ENCODE measurements at regions not wholly inside any gene's neighbourhood (a gene's known extent, or its start where the extent isn't known, plus 50 kb on each side); places are given as distances from the start of the nearest gene placed in this dataset.

- CTCF ChIA-PET (ENCODE audit: partially characterized antibody) = no interaction called here
- H3K9me3 ChIP-seq (ENCODE audit: control insufficient read depth in 1 of 2, low read length in 2 of 2) = no peaks in the 10 kb centered on the region
- Mint-ChIP-seq H3K27me3 (peaks cover 0 to 3% of the 10 kb centered on the region in 2 donors), H3K36me3 (no peaks in the 10 kb centered on the region), H3K9me3 (no peaks in the 10 kb centered on the region), H3K4me3 (no peak overlapping the region), H3K27ac (no peak overlapping the region), H3K4me1 (no peaks in the 10 kb centered on the region)
- no peak overlapping the region for H3K4me3 ChIP-seq (ENCODE audit: low read length in 2 of 2)
- DNase-seq = no peak
- H3K36me3 ChIP-seq (ENCODE audit: insufficient read depth, low read length) = no peaks in the 10 kb centered on the region
- POLR2A ChIA-PET (ENCODE audit: partially characterized antibody) = no interaction called here
- intact Hi-C loops (cut with micrococcal nuclease) = no loop called here
- H3K4me1 ChIP-seq (ENCODE audit: insufficient read depth, low read length) = no peaks in the 10 kb centered on the region
- H3K27me3 ChIP-seq (ENCODE audit: insufficient read depth, low read length) = no peaks in the 10 kb centered on the region
- no peak overlapping the region for H3K27ac ChIP-seq (ENCODE audit: low read depth, low read length)
Observed at GRCh38 chr3:14283813-14284438, 105.3 kb downstream of the LSM3 start.

- ChIA-PET CTCF (ENCODE audit: partially characterized antibody) (no interaction called here), POLR2A (ENCODE audit: partially characterized antibody) (no interaction called here)
- Mint-ChIP-seq H3K9me3 (no peaks in the 10 kb centered on the region), H3K27me3 (peaks cover under 1 to 3% of the 10 kb centered on the region in 2 donors), H3K4me3 (no peak overlapping the region), H3K27ac (no peak overlapping the region), H3K4me1 (no peaks in the 10 kb centered on the region), H3K36me3 (no peaks in the 10 kb centered on the region)
- Histone ChIP-seq H3K36me3 (ENCODE audit: insufficient read depth, low read length) (no peaks in the 10 kb centered on the region), H3K4me3 (ENCODE audit: low read length in 2 of 2) (no peak overlapping the region), H3K27me3 (ENCODE audit: insufficient read depth, low read length) (no peaks in the 10 kb centered on the region), H3K9me3 (ENCODE audit: control insufficient read depth in 1 of 2, low read length in 2 of 2) (no peaks in the 10 kb centered on the region), H3K27ac (ENCODE audit: low read depth, low read length) (no peak overlapping the region), H3K4me1 (ENCODE audit: insufficient read depth, low read length) (no peaks in the 10 kb centered on the region)
- DNase-seq = no peak
- intact Hi-C loops (cut with micrococcal nuclease) = no loop called here
Observed at GRCh38 chr3:14284694-14285547, 106.3 kb downstream of the LSM3 start.

GRCh38 chr3:14285548-14285925, 106.9 kb downstream of the LSM3 start:
- no peak overlapping the region for H3K4me3 Mint-ChIP-seq
- H3K27ac ChIP-seq (ENCODE audit: low read depth, low read length) = no peak overlapping the region
- H3K27me3 ChIP-seq (ENCODE audit: insufficient read depth, low read length) = no peaks in the 10 kb centered on the region
- intact Hi-C loops (cut with micrococcal nuclease) = no loop called here
- H3K4me1 Mint-ChIP-seq = no peaks in the 10 kb centered on the region
- H3K36me3 Mint-ChIP-seq = no peaks in the 10 kb centered on the region
- no peak overlapping the region for H3K4me3 ChIP-seq (ENCODE audit: low read length in 2 of 2)
- H3K27ac Mint-ChIP-seq = no peak overlapping the region
- no peaks in the 10 kb centered on the region for H3K9me3 ChIP-seq (ENCODE audit: control insufficient read depth in 1 of 2, low read length in 2 of 2)
- H3K27me3 Mint-ChIP-seq = peaks cover 3% of the 10 kb centered on the region in 2 donors
- no peak for DNase-seq
- H3K36me3 ChIP-seq (ENCODE audit: insufficient read depth, low read length) = no peaks in the 10 kb centered on the region
- POLR2A ChIA-PET (ENCODE audit: partially characterized antibody) = no interaction called here
- H3K4me1 ChIP-seq (ENCODE audit: insufficient read depth, low read length) = no peaks in the 10 kb centered on the region
- CTCF ChIA-PET (ENCODE audit: partially characterized antibody) = no interaction called here
- no peaks in the 10 kb centered on the region for H3K9me3 Mint-ChIP-seq

GRCh38 chr3:14286887-14287500, 108.4 kb downstream of the LSM3 start:
- CTCF ChIA-PET (ENCODE audit: partially characterized antibody) = no interaction called here
- Histone ChIP-seq H3K27ac (ENCODE audit: low read depth, low read length) (no peak overlapping the region), H3K4me1 (ENCODE audit: insufficient read depth, low read length) (no peaks in the 10 kb centered on the region), H3K4me3 (ENCODE audit: low read length in 2 of 2) (no peak overlapping the region), H3K27me3 (ENCODE audit: insufficient read depth, low read length) (no peaks in the 10 kb centered on the region), H3K9me3 (ENCODE audit: control insufficient read depth in 1 of 2, low read length in 2 of 2) (no peaks in the 10 kb centered on the region), H3K36me3 (ENCODE audit: insufficient read depth, low read length) (no peaks in the 10 kb centered on the region)
- H3K27ac Mint-ChIP-seq = no peak overlapping the region
- H3K4me1 Mint-ChIP-seq = no peaks in the 10 kb centered on the region
- H3K27me3 Mint-ChIP-seq = peaks cover 3% of the 10 kb centered on the region in 2 donors
- POLR2A ChIA-PET (ENCODE audit: partially characterized antibody) = no interaction called here
- intact Hi-C loops (cut with micrococcal nuclease) = no loop called here
- no peaks in the 10 kb centered on the region for H3K9me3 Mint-ChIP-seq
- H3K36me3 Mint-ChIP-seq = no peaks in the 10 kb centered on the region
- H3K4me3 Mint-ChIP-seq = no peak overlapping the region
- DNase-seq = no peak

- Histone ChIP-seq H3K9me3 (ENCODE audit: control insufficient read depth in 1 of 2, low read length in 2 of 2) (no peaks in the 10 kb centered on the region), H3K27ac (ENCODE audit: low read depth, low read length) (no peak overlapping the region), H3K4me1 (ENCODE audit: insufficient read depth, low read length) (no peaks in the 10 kb centered on the region), H3K4me3 (ENCODE audit: low read length in 2 of 2) (no peak overlapping the region), H3K36me3 (ENCODE audit: insufficient read depth, low read length) (no peaks in the 10 kb centered on the region), H3K27me3 (ENCODE audit: insufficient read depth, low read length) (no peaks in the 10 kb centered on the region)
- no peaks in the 10 kb centered on the region for H3K9me3 Mint-ChIP-seq
- H3K36me3 Mint-ChIP-seq = no peaks in the 10 kb centered on the region
- intact Hi-C loops (cut with micrococcal nuclease) = no loop called here
- H3K4me3 Mint-ChIP-seq = no peak overlapping the region
- H3K4me1 Mint-ChIP-seq = no peaks in the 10 kb centered on the region
- DNase-seq = no peak
- ChIA-PET POLR2A (ENCODE audit: partially characterized antibody) (no interaction called here), CTCF (ENCODE audit: partially characterized antibody) (no interaction called here)
- H3K27me3 Mint-ChIP-seq = peaks cover 3% of the 10 kb centered on the region in 2 donors
- no peak overlapping the region for H3K27ac Mint-ChIP-seq
Observed at GRCh38 chr3:14288177-14288788, 109.7 kb downstream of the LSM3 start.

GRCh38 chr3:14288833-14289451, 110.3 kb downstream of the LSM3 start:
- POLR2A ChIA-PET (ENCODE audit: partially characterized antibody) = no interaction called here

More at GRCh38 chr3:14288833-14289451, 110.3 kb downstream of the LSM3 start:
- Histone ChIP-seq H3K36me3 (ENCODE audit: insufficient read depth, low read length) (no peaks in the 10 kb centered on the region), H3K4me3 (ENCODE audit: low read length in 2 of 2) (no peak overlapping the region), H3K9me3 (ENCODE audit: control insufficient read depth in 1 of 2, low read length in 2 of 2) (no peaks in the 10 kb centered on the region), H3K27ac (ENCODE audit: low read depth, low read length) (no peak overlapping the region), H3K27me3 (ENCODE audit: insufficient read depth, low read length) (no peaks in the 10 kb centered on the region), H3K4me1 (ENCODE audit: insufficient read depth, low read length) (no peaks in the 10 kb centered on the region)
- Mint-ChIP-seq H3K27me3 (peaks cover 3% of the 10 kb centered on the region in 2 donors), H3K4me3 (no peak overlapping the region), H3K27ac (no peak overlapping the region), H3K9me3 (no peaks in the 10 kb centered on the region), H3K36me3 (no peaks in the 10 kb centered on the region), H3K4me1 (no peaks in the 10 kb centered on the region)
- CTCF ChIA-PET (ENCODE audit: partially characterized antibody) = no interaction called here
- intact Hi-C loops (cut with micrococcal nuclease) = no loop called here
- no peak for DNase-seq
